K562 (cell line): ENCODE measurements at regions not wholly inside any gene's neighbourhood (a gene's known extent, or its start where the extent isn't known, plus 50 kb on each side); places are given as distances from the start of the nearest gene placed in this dataset.

Experiments
- ATAC-seq: fragments of 200-7000 bp; cut with Tn5 transposase; 3 replicates; pipeline ENCODE4 v1.9.1; 2020; ENCODE audit warnings: moderate library complexity
- BruUV-seq: library from RNA; stranded (reverse); fragments of 400-500 nt; replicated peaks from 2 replicates; lab custom pipeline; 2021; lab: Mats Ljungman, UMichigan
- CTCF ChIA-PET: fragments of 300-600 bp; formaldehyde crosslinking; extraction: SDS; loops from one replicate; lab custom pipeline; 2021; ENCODE audit warnings: low intra/inter-chr PET ratio; lab: Yijun Ruan, JAX
- POLR2A ChIA-PET: fragments of 300-600, 350-650 bp; sonication (Branson Sonifier 250); formaldehyde crosslinking; extraction: SDS; loops from one replicate; lab custom pipeline; 2021; ENCODE audit warnings: antibody characterized with exemption, inconsistent platforms; lab: Yijun Ruan, JAX
- DNase-seq, 4 experiments: peaks; one replicate each; pipeline versions ENCODE4 v3.0.0 to v3.0.0-alpha.2; 2011 to 2018; ENCODE audit warnings: low spot score in 3 of 4, mixed read lengths in 3 of 4; ENCODE audit errors: extremely low read depth in 1 of 4
- FAIRE-seq: peaks from 2 replicates; lab custom pipeline; 2011; peaks lifted over from hg19 to GRCh38; lab: Jason Lieb, UNC
- H2AFZ ChIP-seq: 2 replicates; pipeline ENCODE4 v1.6.0; 2011; ENCODE audit warnings: low read depth, low read length, control low read depth, inconsistent platforms
- H3K27ac ChIP-seq: fragments of 200-600 bp; 3 replicates; pipeline ENCODE4 v1.8.0; 2011; ENCODE audit warnings: low read depth, mild to moderate bottlenecking, control low read depth, inconsistent platforms, low read length, moderate library complexity, mixed read lengths; ENCODE audit errors: extremely low read depth
- H3K27me3 ChIP-seq, 2 experiments: fragments of 300-600 bp in 1 of 2; 2 replicates in 1 of 2; 3 replicates in 1 of 2; pipeline versions ENCODE4 v1.6.0 to v1.8.0; 2011; ENCODE audit warnings: inconsistent platforms in 2 of 2, low read length in 2 of 2, mild to moderate bottlenecking in 1 of 2, mixed read lengths in 1 of 2, moderate library complexity in 1 of 2; ENCODE audit not compliant: control insufficient read depth in 2 of 2, insufficient read depth in 2 of 2
- H3K36me3 ChIP-seq: fragments of 300-600 bp; 3 replicates; pipeline ENCODE4 v1.8.0; 2011; ENCODE audit warnings: mild to moderate bottlenecking, low read length, inconsistent platforms; ENCODE audit not compliant: control insufficient read depth, insufficient read depth
- H3K4me1 ChIP-seq, 2 experiments: fragments of 200-600 bp in 1 of 2; replicated peaks in 1 of 2; 2 replicates in 1 of 2; 3 replicates in 1 of 2; pipeline versions ENCODE4 v1.5.1 to v1.8.0; 2011; ENCODE audit warnings: inconsistent platforms in 2 of 2, low read length in 2 of 2, mild to moderate bottlenecking in 1 of 2, mixed read lengths in 1 of 2, moderate library complexity in 1 of 2; ENCODE audit not compliant: control insufficient read depth in 2 of 2, insufficient read depth in 2 of 2
- H3K4me2 ChIP-seq: 2 replicates; pipeline ENCODE4 v1.6.1; 2011; ENCODE audit warnings: low read length, control low read depth, inconsistent platforms, mixed read lengths; ENCODE audit not compliant: insufficient read depth
- H3K4me3 ChIP-seq: fragments of 200-600 bp; sonication (generic), shearing (Covaris generic); 2 replicates; pipeline ENCODE4 v1.5.1; 2016; ENCODE audit warnings: control low read depth, inconsistent platforms
- H3K79me2 ChIP-seq: fragments of 200-600 bp; 3 replicates; pipeline ENCODE4 v1.8.0; 2011; ENCODE audit warnings: low read length, inconsistent platforms; ENCODE audit not compliant: control insufficient read depth, insufficient read depth
- H3K9ac ChIP-seq, 2 experiments: 2 replicates each; pipeline versions ENCODE4 v1.6.0 to v1.6.1; 2011; ENCODE audit warnings: low read depth in 2 of 2, low read length in 2 of 2, control low read depth in 1 of 2, inconsistent platforms in 1 of 2, mild to moderate bottlenecking in 1 of 2, mixed read lengths in 1 of 2; ENCODE audit not compliant: insufficient read depth in 1 of 2
- H3K9me1 ChIP-seq: one replicate; pipeline ENCODE4 v1.6.0; 2011; ENCODE audit warnings: inconsistent platforms, mild to moderate bottlenecking, low read length, moderate library complexity; ENCODE audit not compliant: control insufficient read depth, insufficient read depth
- H3K9me3 ChIP-seq: replicated peaks from 2 replicates; pipeline ENCODE4 v1.5.1; 2011; ENCODE audit warnings: low read depth, low read length, inconsistent platforms; ENCODE audit not compliant: control insufficient read depth, insufficient read depth
- H4K20me1 ChIP-seq: replicated peaks from 2 replicates; pipeline ENCODE4 v1.6.1; 2011; ENCODE audit warnings: low read length, inconsistent platforms, mixed read lengths; ENCODE audit not compliant: control insufficient read depth, insufficient read depth
- HIVEP1 ChIP-seq: fragments of 250-450 bp; sonication (Bioruptor Pico); IDR thresholded peaks from 2 replicates; pipeline ENCODE4 v1.4.0; 2020; ENCODE audit warnings: mild to moderate bottlenecking
- WGBS: fragments of 100-300 bp; shearing (Covaris generic); methylation state at CpG from one replicate; pipeline ENCODE4 v1.1.6; 2016; ENCODE audit warnings: low coverage, mixed read lengths; ENCODE audit not compliant: insufficient coverage; ENCODE audit errors: missing lambda C conversion rate; 5-methylcytosine and 5-hydroxymethylcytosine counted together
- in situ Hi-C: fragments of 300-500 bp; cut with MboI; formaldehyde crosslinking; loops from 4 replicates; pipeline ENCODE4 v1.15.0; 2018; ENCODE audit warnings: inconsistent platforms, mixed read lengths
- intact Hi-C: fragments of 100-400 bp; cut with micrococcal nuclease; formaldehyde crosslinking; loops from 2 replicates; pipeline ENCODE4 v1.14.2; 2022
- TF ChIP-seq, protein P1 (sequence below): fragments of 450-650 bp; IDR thresholded peaks from 2 replicates; pipeline ENCODE4 v1.6.1; 2018; ENCODE audit warnings: mild to moderate bottlenecking, low read depth; ENCODE audit not compliant: partially characterized antibody
- TF ChIP-seq, protein P2 (sequence below): sonication (generic); formaldehyde crosslinking; IDR thresholded peaks from 2 replicates; pipeline ENCODE4 v1.5.0; 2020; ENCODE audit warnings: missing genetic modification reagents

DNA sequence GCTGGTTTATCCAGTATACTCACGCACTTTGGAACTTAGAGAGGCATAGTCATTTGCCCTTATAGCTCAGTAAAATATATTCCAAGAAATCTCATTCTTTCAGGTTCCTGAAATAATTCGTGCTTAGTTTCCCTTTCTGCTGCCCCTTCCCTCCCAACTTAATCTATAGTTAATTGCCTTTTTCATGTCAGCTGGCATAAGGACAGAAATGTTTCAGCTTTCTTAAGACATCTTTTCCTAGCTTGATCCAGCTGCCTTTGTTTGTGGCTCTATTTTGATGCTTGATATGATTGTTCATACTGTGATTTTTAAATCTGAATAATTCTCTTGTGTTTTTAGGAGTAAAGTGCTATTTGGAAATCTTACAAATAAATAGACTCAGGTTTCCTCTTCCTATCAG lies 120.0 kb upstream of the SEL1L start (continued):
- TF ChIP-seq, protein P1, sequence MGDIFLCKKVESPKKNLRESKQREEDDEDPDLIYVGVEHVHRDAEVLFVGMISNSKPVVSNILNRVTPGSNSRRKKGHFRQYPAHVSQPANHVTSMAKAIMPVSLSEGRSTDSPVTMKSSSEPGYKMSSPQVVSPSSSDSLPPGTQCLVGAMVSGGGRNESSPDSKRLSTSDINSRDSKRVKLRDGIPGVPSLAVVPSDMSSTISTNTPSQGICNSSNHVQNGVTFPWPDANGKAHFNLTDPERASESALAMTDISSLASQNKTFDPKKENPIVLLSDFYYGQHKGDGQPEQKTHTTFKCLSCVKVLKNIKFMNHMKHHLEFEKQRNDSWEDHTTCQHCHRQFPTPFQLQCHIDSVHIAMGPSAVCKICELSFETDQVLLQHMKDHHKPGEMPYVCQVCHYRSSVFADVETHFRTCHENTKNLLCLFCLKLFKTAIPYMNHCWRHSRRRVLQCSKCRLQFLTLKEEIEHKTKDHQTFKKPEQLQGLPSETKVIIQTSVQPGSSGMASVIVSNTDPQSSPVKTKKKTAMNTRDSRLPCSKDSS = no peak
- TF ChIP-seq, all 486 proteins: peak for 0

DNA sequence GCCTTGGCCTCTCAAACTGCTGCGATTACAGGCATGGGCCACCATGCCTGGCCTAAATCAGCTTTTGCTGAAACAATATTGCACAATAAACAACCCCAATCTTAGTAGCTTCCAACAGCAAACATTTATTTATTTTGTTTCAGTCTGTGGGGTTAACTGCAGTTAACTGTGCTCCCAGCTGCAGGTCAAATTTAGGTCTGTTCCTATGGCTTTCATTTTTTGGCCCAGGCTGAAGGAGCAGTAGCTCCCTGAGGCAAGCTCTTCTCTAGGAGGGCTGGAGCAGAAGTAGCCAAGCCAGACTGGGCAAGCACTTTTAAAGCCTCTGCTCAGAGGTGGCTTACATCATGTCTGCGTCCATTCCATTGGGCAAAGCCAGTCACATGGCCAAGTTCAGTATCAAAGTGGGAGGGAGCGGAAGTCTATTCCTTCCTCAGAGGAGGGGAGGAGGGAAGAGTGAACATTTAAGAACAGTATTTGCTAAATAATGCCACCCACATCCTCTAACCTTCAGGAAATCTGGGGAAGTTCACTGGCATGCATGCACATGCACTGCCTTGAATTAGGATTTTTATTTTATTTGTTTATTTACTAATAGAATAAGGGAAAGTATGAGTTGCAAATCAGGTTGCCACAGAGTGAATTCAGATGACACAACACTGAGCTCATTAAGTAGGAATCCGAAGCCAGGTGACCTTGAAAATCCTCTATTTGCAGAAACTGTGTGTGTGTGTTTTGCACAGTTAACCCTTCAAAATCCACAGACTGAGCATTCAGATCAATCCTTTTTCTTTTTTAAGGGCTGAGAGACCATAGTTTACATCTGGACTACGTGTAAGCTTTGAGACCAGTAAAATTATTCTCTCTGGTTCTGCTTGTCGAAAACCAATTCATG lies 122.0 kb upstream of the SEL1L start:
- Histone ChIP-seq H3K9me3 (no peaks in the 10 kb centered on the region), H4K20me1 (no peaks in the 10 kb centered on the region), H3K36me3 (no peaks in the 10 kb centered on the region), H3K4me2 (no peak overlapping the region), H3K27me3 (no peaks in the 10 kb centered on the region), H3K4me1 (no peaks in the 10 kb centered on the region), H2AFZ (no peak overlapping the region), H3K9ac (no peak overlapping the region), H3K9me1 (no peaks in the 10 kb centered on the region), H3K4me3 (no peak overlapping the region), H3K79me2 (no peaks in the 10 kb centered on the region), H3K27ac (no peak overlapping the region)
- intact Hi-C loops (no loop called here), in situ Hi-C loops (no loop called here)
- 0% methylated on average over 4 of the region's 6 CpGs for WGBS
- no TSS peak for BruUV-seq
- DNase-seq (peak in 3 of 4 experiments; percentile 1 to 6 (median 6)), ATAC-seq (peak; percentile 79), FAIRE-seq (no peak)
- TF ChIP-seq, protein P2, sequence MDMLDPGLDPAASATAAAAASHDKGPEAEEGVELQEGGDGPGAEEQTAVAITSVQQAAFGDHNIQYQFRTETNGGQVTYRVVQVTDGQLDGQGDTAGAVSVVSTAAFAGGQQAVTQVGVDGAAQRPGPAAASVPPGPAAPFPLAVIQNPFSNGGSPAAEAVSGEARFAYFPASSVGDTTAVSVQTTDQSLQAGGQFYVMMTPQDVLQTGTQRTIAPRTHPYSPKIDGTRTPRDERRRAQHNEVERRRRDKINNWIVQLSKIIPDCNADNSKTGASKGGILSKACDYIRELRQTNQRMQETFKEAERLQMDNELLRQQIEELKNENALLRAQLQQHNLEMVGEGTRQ (CRISPR knock-in tag) = peak; percentile 82
- no peak for TF ChIP-seq HIVEP1 (CRISPR knock-in tag)
- ChIA-PET POLR2A (no interaction called here), CTCF (no interaction called here)
